ENCODE measurements at regions not wholly inside any gene's neighbourhood (a gene's known extent, or its start where the extent isn't known, plus 50 kb on each side); places are given as distances from the start of the nearest gene placed in this dataset.

GRCh38 chr14:71286126-71286525 lies 378.9 kb downstream of the PCNX1 start:
- TF ChIP-seq CTCF (conservative IDR thresholded peaks at IDR 0.05; ENCODE audit: low read depth in 2 of 2) (no peak), EZH2 (IDR thresholded peaks at IDR 0.05; ENCODE audit: low read depth, unreplicated experiment) (no peak)

Measured in GM23338 (cell line).